Left lung (tissue), 4 donors: ENCODE measurements at regions not wholly inside any gene's neighbourhood (a gene's known extent, or its start where the extent isn't known, plus 50 kb on each side); places are given as distances from the start of the nearest gene placed in this dataset.
"Not testable (repeated sequence)": the region's sequence is repeated elsewhere in the genome, so short reads cannot be mapped to it uniquely, and the experiment has no call there.

Experiments used
- ATAC-seq: fragments of 200-7000 bp; cut with Tn5 transposase; one replicate; pipeline ENCODE4 v1.9.1; 2020; ENCODE audit warnings: moderate library complexity
- DNase-seq, 4 donors: peaks; one replicate each; pipeline ENCODE4 v3.0.0-alpha.2; 2013 to 2020
- H3K27ac ChIP-seq, 2 donors: fragments of 200-600 bp; sonication (generic) in 1 of 2; one replicate each; pipeline versions ENCODE4 v1.5.0 to v1.8.0; 2020 to 2021
- H3K27me3 ChIP-seq, 2 donors: fragments of 200-600 bp; sonication (generic) in 1 of 2; one replicate each; pipeline versions ENCODE4 v1.5.0 to v1.8.0; 2020 to 2021
- H3K36me3 ChIP-seq, 2 donors: fragments of 200-600 bp; sonication (generic) in 1 of 2; one replicate each; pipeline versions ENCODE4 v1.5.0 to v1.8.0; 2020 to 2021
- H3K4me1 ChIP-seq, 2 donors: fragments of 200-600 bp; one replicate each; pipeline ENCODE4 v1.8.0; 2021
- H3K4me3 ChIP-seq, 2 donors: fragments of 200-600 bp; sonication (generic) in 1 of 2; one replicate each; pipeline versions ENCODE4 v1.5.0 to v1.8.0; 2020 to 2021; ENCODE audit warnings: mild to moderate bottlenecking in 1 of 2
- H3K9me3 ChIP-seq, 2 donors: fragments of 200-600 bp; sonication (generic) in 1 of 2; one replicate each; pipeline versions ENCODE4 v1.5.0 to v1.8.0; 2020 to 2021
- CTCF ChIP-seq, 2 donors: fragments of 200-600 bp; sonication (generic) in 1 of 2; IDR thresholded peaks; one replicate each; pipeline versions ENCODE4 v1.5.0 to v1.8.0; 2021; ENCODE audit warnings: antibody characterized with exemption in 2 of 2
- intact Hi-C, 2 donors: fragments of 100-400 bp; cut with DNase I; formaldehyde crosslinking; loops; one replicate each; pipeline versions ENCODE4 v1.11.2 to v1.14.2; 2022
- donor health status: DM: no; HTN: yes; CAD: no.
- donor health status: DM: no; HTN: no; CAD: no.

- no peaks in the 10 kb centered on the region for H3K9me3 ChIP-seq
- H3K27me3 ChIP-seq, result peaks cover 0 to 16% of the 10 kb centered on the region in 2 donors
- H3K36me3 ChIP-seq, result no peaks in the 10 kb centered on the region
- no peak for TF ChIP-seq CTCF (IDR thresholded peaks at IDR 0.05)
- no peak overlapping the region for H3K4me3 ChIP-seq
- no peak for DNase-seq
- H3K4me1 ChIP-seq, result no peaks in the 10 kb centered on the region
- no peak overlapping the region for H3K27ac ChIP-seq
- no peak for ATAC-seq
- intact Hi-C loops, result no loop called here
Observed at GRCh38 chr2:238719641-238720040, 128.2 kb upstream of the TWIST2 start.

- intact Hi-C loops, result no loop called here
- peak; percentile 88 for ATAC-seq
- no peaks in the 10 kb centered on the region for H3K4me1 ChIP-seq
- H3K36me3 ChIP-seq, result no peaks in the 10 kb centered on the region
- H3K4me3 ChIP-seq, result no peak overlapping the region
- H3K27ac ChIP-seq, result no peak overlapping the region
- H3K9me3 ChIP-seq, result no peaks in the 10 kb centered on the region
- TF ChIP-seq CTCF (IDR thresholded peaks at IDR 0.05), result peak; percentile 50 to 69
- peaks cover 0 to 16% of the 10 kb centered on the region in 2 donors for H3K27me3 ChIP-seq
- no peak for DNase-seq
Observed at GRCh38 chr2:238720232-238720672, 127.6 kb upstream of the TWIST2 start.

GRCh38 chr2:238722181-238722580 is 125.7 kb upstream of the TWIST2 start:
- H3K36me3 ChIP-seq, result no peaks in the 10 kb centered on the region
- no peak overlapping the region for H3K27ac ChIP-seq
- ATAC-seq (no peak), DNase-seq (no peak)
- H3K9me3 ChIP-seq, result peaks cover 0 to 2% of the 10 kb centered on the region in 2 donors
- intact Hi-C loops, result no loop called here
- no peaks in the 10 kb centered on the region for H3K4me1 ChIP-seq
- no peak for TF ChIP-seq CTCF (IDR thresholded peaks at IDR 0.05)
- no peak overlapping the region for H3K4me3 ChIP-seq
- peaks cover 0 to 1% of the 10 kb centered on the region in 2 donors for H3K27me3 ChIP-seq

- intact Hi-C loops, result no loop called here
- H3K4me1 ChIP-seq, result no peaks in the 10 kb centered on the region
- H3K9me3 ChIP-seq, result peaks cover 0 to 2% of the 10 kb centered on the region in 2 donors
- no peaks in the 10 kb centered on the region for H3K36me3 ChIP-seq
- no peaks in the 10 kb centered on the region for H3K27me3 ChIP-seq
- no peak for TF ChIP-seq CTCF (IDR thresholded peaks at IDR 0.05)
- DNase-seq, result no peak
- H3K27ac ChIP-seq, result no peak overlapping the region
- ATAC-seq, result no peak
- H3K4me3 ChIP-seq, result no peak overlapping the region
Observed at GRCh38 chr2:238722883-238723282, 125.0 kb upstream of the TWIST2 start.

GRCh38 chr2:238723740-238724320 is 124.1 kb upstream of the TWIST2 start:
- intact Hi-C loops, H3K36me3 ChIP-seq, H3K4me1 ChIP-seq, DNase-seq, H3K9me3 ChIP-seq, ATAC-seq, H3K27me3 ChIP-seq, H3K27ac ChIP-seq, H3K4me3 ChIP-seq: not testable (repeated sequence)

- no peak for DNase-seq
- TF ChIP-seq CTCF (IDR thresholded peaks at IDR 0.05), result no peak
- Histone ChIP-seq H3K4me1 (no peaks in the 10 kb centered on the region), H3K9me3 (peaks cover 0 to 2% of the 10 kb centered on the region in 2 donors), H3K36me3 (no peaks in the 10 kb centered on the region), H3K27me3 (no peaks in the 10 kb centered on the region), H3K4me3 (no peak overlapping the region), H3K27ac (no peak overlapping the region)
- intact Hi-C loops, result no loop called here
- no peak for ATAC-seq
Observed at GRCh38 chr2:238724728-238725127, 123.2 kb upstream of the TWIST2 start.
